ENCODE measurements at regions not wholly inside any gene's neighbourhood (a gene's known extent, or its start where the extent isn't known, plus 50 kb on each side); places are given as distances from the start of the nearest gene placed in this dataset.

DNA sequence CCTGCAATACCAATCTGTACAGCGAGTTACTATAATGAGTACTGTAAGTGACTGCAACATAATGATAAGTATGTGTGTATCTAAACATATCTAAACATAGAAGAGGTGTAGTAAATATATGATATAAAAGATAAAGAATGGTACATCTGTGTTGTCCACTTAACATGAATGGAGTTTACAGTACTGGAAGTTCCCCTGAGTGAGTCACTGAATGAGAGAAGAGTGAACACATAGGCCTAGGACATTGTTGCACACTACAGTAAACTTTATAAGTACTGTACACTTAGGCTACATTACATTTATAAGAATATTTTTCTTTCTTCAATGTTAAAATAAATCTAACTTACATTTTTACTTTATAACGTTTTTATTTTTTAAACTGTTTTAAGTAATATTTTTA lies 380.4 kb downstream of the MMUT start:
- DNase-seq: no peak
- H3K9me3 ChIP-seq (ENCODE audit: low read length): no peaks in the 10 kb centered on the region
- peaks cover 4 to 23% (median 16%) of the 10 kb centered on the region in 5 donors for H3K9me3 Mint-ChIP-seq
- H3K36me3 Mint-ChIP-seq: peaks cover 0 to 3% (median 0%) of the 10 kb centered on the region in 3 donors
- H3K27me3 ChIP-seq (ENCODE audit: insufficient read depth, low read length, poor library complexity, severe bottlenecking): no peaks in the 10 kb centered on the region
- H3K4me3 ChIP-seq (ENCODE audit: low read length): no peak overlapping the region
- H3K27me3 Mint-ChIP-seq: peaks cover 0 to 1% of the 10 kb centered on the region in 2 donors
- H3K4me1 Mint-ChIP-seq: no peaks in the 10 kb centered on the region
- H3K27ac Mint-ChIP-seq: no peak overlapping the region
- POLR2A ChIA-PET: no interaction called here
- no peaks in the 10 kb centered on the region for H3K36me3 ChIP-seq (ENCODE audit: insufficient read depth, low read length)
- H3K4me1 ChIP-seq (ENCODE audit: insufficient read depth, low read length): no peaks in the 10 kb centered on the region
- CTCF ChIA-PET: no interaction called here
- H3K4me3 Mint-ChIP-seq: no peak overlapping the region
- no peak overlapping the region for H3K27ac ChIP-seq (ENCODE audit: low read depth, low read length)

DNA sequence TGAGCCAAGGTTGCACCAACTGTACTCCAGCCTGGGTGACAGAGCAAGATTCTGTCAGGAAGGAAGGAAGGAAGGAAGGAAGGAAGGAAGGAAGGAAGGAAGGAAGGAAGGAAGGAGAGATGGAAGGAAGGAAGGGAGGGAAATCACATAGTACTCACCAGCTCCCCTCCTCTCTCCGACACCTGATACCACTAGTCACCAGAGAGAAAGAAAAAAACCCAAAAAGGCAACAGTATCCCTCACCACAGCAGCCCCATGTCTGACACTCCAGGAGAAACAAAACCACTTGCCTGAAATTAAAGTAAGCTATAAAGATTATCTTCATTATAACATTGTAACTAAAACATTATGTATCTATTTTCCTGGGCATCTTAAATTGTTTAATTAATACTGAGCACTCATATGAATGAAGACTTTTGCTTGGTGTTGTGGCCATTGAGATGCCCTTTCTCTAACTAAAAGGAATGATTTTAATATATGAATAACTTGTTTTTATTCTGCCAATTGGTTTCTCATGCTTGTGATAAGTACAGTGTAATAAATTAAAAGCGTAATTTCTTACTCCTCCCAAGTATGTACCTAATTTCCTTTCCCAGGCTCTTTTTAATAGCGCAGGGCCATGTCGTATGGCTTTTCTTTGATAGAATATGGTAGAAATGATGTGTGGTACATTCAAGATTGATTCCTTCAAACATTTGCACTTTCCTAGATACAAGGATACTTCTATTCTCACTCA lies 390.0 kb downstream of the MMUT start:
- H3K27me3 ChIP-seq (ENCODE audit: insufficient read depth, low read length, poor library complexity, severe bottlenecking): no peaks in the 10 kb centered on the region
- H3K9me3 Mint-ChIP-seq: peaks cover 6 to 16% (median 9%) of the 10 kb centered on the region in 5 donors
- no peaks in the 10 kb centered on the region for H3K36me3 Mint-ChIP-seq
- H3K27ac Mint-ChIP-seq: no peak overlapping the region
- H3K4me3 Mint-ChIP-seq: no peak overlapping the region
- no peak overlapping the region for H3K4me3 ChIP-seq (ENCODE audit: low read length)
- H3K4me1 Mint-ChIP-seq: no peaks in the 10 kb centered on the region
- H3K4me1 ChIP-seq (ENCODE audit: insufficient read depth, low read length): no peaks in the 10 kb centered on the region
- no peak overlapping the region for H3K27ac ChIP-seq (ENCODE audit: low read depth, low read length)
- no peaks in the 10 kb centered on the region for H3K36me3 ChIP-seq (ENCODE audit: insufficient read depth, low read length)
- no peaks in the 10 kb centered on the region for H3K9me3 ChIP-seq (ENCODE audit: low read length)
- CTCF ChIA-PET: no interaction called here
- no peak for DNase-seq
- POLR2A ChIA-PET: no interaction called here
- H3K27me3 Mint-ChIP-seq: no peaks in the 10 kb centered on the region

DNA sequence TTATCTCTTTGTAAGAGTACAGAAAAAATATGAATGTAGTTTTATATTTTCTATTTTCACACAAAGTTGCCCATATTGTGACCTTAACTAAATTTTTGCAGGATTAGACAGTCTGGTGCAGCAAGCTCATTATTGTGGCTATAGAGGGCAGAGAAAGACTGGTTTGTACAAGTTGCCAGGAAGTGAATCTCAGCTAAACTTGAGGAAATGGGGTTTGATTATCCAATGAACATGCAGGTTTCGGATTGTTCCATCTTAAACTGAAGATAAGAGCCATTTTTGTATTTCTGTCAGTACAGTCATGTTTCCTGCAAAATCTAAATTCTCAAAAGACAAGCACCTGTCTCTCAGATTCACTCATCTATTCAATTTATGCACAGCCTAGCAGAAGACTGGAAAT lies 390.9 kb downstream of the MMUT start:
- H3K4me1 Mint-ChIP-seq: no peaks in the 10 kb centered on the region
- Histone ChIP-seq H3K27ac (ENCODE audit: low read depth, low read length) (no peak overlapping the region), H3K36me3 (ENCODE audit: insufficient read depth, low read length) (no peaks in the 10 kb centered on the region), H3K9me3 (ENCODE audit: low read length) (no peaks in the 10 kb centered on the region), H3K4me1 (ENCODE audit: insufficient read depth, low read length) (no peaks in the 10 kb centered on the region), H3K27me3 (ENCODE audit: insufficient read depth, low read length, poor library complexity, severe bottlenecking) (no peaks in the 10 kb centered on the region), H3K4me3 (ENCODE audit: low read length) (no peak overlapping the region)
- H3K27ac Mint-ChIP-seq: no peak overlapping the region
- no peaks in the 10 kb centered on the region for H3K36me3 Mint-ChIP-seq
- no peaks in the 10 kb centered on the region for H3K27me3 Mint-ChIP-seq
- H3K9me3 Mint-ChIP-seq: peaks cover 4 to 12% (median 9%) of the 10 kb centered on the region in 5 donors
- ChIA-PET POLR2A (no interaction called here), CTCF (no interaction called here)
- no peak overlapping the region for H3K4me3 Mint-ChIP-seq
- no peak for DNase-seq

DNA sequence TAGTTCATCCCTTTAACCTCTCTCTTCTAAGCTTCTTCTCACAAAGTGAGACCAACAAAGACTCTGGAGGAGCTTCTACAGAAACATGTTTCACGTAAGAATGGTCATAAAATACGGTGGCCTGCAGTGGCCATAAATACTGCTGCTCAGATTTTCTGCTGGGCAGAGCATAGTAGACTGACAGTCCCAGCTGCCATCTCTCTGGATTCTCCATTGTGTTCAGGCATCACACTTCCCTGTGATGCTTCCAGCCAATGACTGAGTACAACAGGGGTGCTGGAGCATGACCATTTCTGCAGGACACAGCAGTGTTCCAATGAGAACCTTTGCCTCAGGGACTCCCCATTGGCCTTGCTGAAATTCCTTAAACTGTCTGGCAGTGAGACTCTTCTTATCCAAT lies 392.6 kb downstream of the MMUT start:
- Mint-ChIP-seq H3K9me3 (peaks cover 4 to 12% (median 8%) of the 10 kb centered on the region in 5 donors), H3K4me3 (no peak overlapping the region), H3K27ac (no peak overlapping the region), H3K4me1 (no peaks in the 10 kb centered on the region), H3K36me3 (no peaks in the 10 kb centered on the region), H3K27me3 (no peaks in the 10 kb centered on the region)
- H3K36me3 ChIP-seq (ENCODE audit: insufficient read depth, low read length): no peaks in the 10 kb centered on the region
- H3K27ac ChIP-seq (ENCODE audit: low read depth, low read length): no peak overlapping the region
- CTCF ChIA-PET: no interaction called here
- POLR2A ChIA-PET: interaction anchor here (0.7 kb wide), 1 partner anchor 14 kb away, joined by 3 read pairs; no protein-coding TSS in a partner anchor
- H3K4me3 ChIP-seq (ENCODE audit: low read length): no peak overlapping the region
- H3K9me3 ChIP-seq (ENCODE audit: low read length): no peaks in the 10 kb centered on the region
- DNase-seq: no peak
- H3K27me3 ChIP-seq (ENCODE audit: insufficient read depth, low read length, poor library complexity, severe bottlenecking): no peaks in the 10 kb centered on the region
- H3K4me1 ChIP-seq (ENCODE audit: insufficient read depth, low read length): no peaks in the 10 kb centered on the region

DNA sequence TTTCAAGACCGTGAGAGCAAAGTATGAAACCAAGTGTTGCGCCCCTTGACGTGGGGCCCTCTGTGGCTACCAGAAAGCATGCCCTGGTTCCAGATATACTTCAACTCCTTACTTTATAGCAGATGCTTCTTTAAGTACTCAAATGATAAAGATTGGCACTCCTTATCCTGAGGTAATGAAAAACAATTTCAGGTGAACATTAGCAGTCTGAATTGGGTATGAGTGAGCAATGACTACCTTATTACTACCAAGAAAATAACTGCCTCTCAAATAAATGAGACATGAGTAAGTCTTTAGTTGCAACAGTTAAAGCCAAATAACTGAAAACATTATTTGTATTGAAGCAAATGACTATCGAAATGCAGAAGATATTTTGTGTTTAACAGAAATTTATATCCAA lies 408.7 kb downstream of the MMUT start:
- H3K36me3 ChIP-seq (ENCODE audit: insufficient read depth, low read length): no peaks in the 10 kb centered on the region

DNA sequence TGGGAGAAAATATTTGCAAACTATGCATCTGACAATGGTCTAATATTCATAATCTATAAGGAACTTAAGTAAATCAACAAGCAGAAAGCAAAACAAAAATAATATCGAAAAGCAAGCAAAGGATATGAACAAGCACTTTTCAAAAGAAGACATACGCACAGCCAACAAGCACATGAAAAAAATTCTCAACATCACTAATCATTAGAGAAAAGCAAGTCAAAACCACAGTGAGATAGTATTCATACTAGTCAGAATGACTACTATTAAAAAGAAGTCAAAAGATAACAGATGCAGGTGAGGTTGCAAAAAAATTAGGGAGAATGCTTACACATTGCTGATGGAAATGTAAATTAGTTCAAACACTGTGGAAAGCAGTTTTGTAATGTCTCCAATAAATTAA lies 410.2 kb downstream of the MMUT start:
- Histone ChIP-seq H3K27ac (ENCODE audit: low read depth, low read length) (no peak overlapping the region), H3K36me3 (ENCODE audit: insufficient read depth, low read length) (no peaks in the 10 kb centered on the region), H3K9me3 (ENCODE audit: low read length) (no peaks in the 10 kb centered on the region), H3K4me3 (ENCODE audit: low read length) (no peak overlapping the region), H3K4me1 (ENCODE audit: insufficient read depth, low read length) (no peaks in the 10 kb centered on the region), H3K27me3 (ENCODE audit: insufficient read depth, low read length, poor library complexity, severe bottlenecking) (no peaks in the 10 kb centered on the region)
- DNase-seq: no peak
- Mint-ChIP-seq H3K4me3 (no peak overlapping the region), H3K27ac (no peak overlapping the region), H3K4me1 (no peaks in the 10 kb centered on the region), H3K9me3 (peaks cover 2 to 28% (median 17%) of the 10 kb centered on the region in 5 donors), H3K36me3 (no peaks in the 10 kb centered on the region), H3K27me3 (no peaks in the 10 kb centered on the region)
- ChIA-PET CTCF (no interaction called here), POLR2A (no interaction called here)

More for the DNA sequence above, 408.7 kb downstream of the MMUT start:
- no peaks in the 10 kb centered on the region for H3K4me1 Mint-ChIP-seq
- no peaks in the 10 kb centered on the region for H3K27me3 Mint-ChIP-seq
- H3K27ac Mint-ChIP-seq: no peak overlapping the region
- POLR2A ChIA-PET: no interaction called here
- CTCF ChIA-PET: no interaction called here
- no peaks in the 10 kb centered on the region for H3K36me3 Mint-ChIP-seq
- H3K9me3 ChIP-seq (ENCODE audit: low read length): no peaks in the 10 kb centered on the region
- H3K27ac ChIP-seq (ENCODE audit: low read depth, low read length): no peak overlapping the region
- no peaks in the 10 kb centered on the region for H3K27me3 ChIP-seq (ENCODE audit: insufficient read depth, low read length, poor library complexity, severe bottlenecking)
- DNase-seq: no peak
- H3K4me3 ChIP-seq (ENCODE audit: low read length): no peak overlapping the region
- no peaks in the 10 kb centered on the region for H3K4me1 ChIP-seq (ENCODE audit: insufficient read depth, low read length)
- H3K4me3 Mint-ChIP-seq: no peak overlapping the region
- peaks cover 2 to 20% (median 14%) of the 10 kb centered on the region in 5 donors for H3K9me3 Mint-ChIP-seq

DNA sequence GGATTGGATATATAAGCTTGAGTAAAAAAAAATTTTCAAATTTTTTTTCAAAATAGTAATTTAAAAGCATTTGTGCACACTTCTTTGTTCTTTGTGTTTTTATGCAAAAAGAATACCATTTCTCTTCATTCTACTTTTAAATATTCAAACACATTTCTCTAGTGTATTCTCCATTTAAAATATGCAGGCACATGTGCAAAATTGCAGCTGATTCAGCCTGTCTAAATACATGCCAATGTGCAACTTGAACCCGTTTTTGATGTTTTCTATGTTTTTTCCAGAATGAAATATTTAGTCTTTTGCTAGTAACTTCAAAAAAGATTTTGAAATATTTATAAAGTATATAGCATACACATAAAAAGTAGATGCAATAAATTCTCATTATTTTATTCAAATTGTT lies 411.8 kb downstream of the MMUT start:
- Mint-ChIP-seq H3K27ac (no peak overlapping the region), H3K36me3 (no peaks in the 10 kb centered on the region), H3K27me3 (no peaks in the 10 kb centered on the region), H3K4me1 (no peaks in the 10 kb centered on the region), H3K9me3 (peaks cover 4 to 28% (median 18%) of the 10 kb centered on the region in 5 donors), H3K4me3 (no peak overlapping the region)
- Histone ChIP-seq H3K4me3 (ENCODE audit: low read length) (no peak overlapping the region), H3K27me3 (ENCODE audit: insufficient read depth, low read length, poor library complexity, severe bottlenecking) (no peaks in the 10 kb centered on the region), H3K9me3 (ENCODE audit: low read length) (no peaks in the 10 kb centered on the region), H3K4me1 (ENCODE audit: insufficient read depth, low read length) (no peaks in the 10 kb centered on the region), H3K27ac (ENCODE audit: low read depth, low read length) (no peak overlapping the region), H3K36me3 (ENCODE audit: insufficient read depth, low read length) (no peaks in the 10 kb centered on the region)
- ChIA-PET CTCF (no interaction called here), POLR2A (no interaction called here)
- DNase-seq: no peak

DNA sequence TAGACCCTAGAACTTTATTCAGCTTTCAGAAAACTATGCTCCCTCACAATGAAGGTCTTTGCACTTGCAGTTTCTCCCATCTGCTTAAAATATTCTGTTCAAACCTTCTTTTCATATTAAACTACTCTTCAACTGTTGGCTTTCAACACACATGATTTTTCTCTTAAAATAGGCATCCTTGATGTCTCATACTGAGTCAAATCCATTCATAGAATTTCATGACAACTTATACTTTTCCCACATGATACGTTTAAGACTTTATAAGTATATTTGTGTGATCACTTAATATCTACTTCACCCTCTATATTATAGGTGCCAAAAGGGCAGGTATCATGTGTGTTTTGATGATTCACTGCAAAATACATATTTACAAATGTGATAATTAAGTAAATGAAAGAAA lies 412.5 kb downstream of the MMUT start:
- Histone ChIP-seq H3K4me1 (ENCODE audit: insufficient read depth, low read length) (no peaks in the 10 kb centered on the region), H3K27me3 (ENCODE audit: insufficient read depth, low read length, poor library complexity, severe bottlenecking) (no peaks in the 10 kb centered on the region), H3K9me3 (ENCODE audit: low read length) (no peaks in the 10 kb centered on the region), H3K36me3 (ENCODE audit: insufficient read depth, low read length) (no peaks in the 10 kb centered on the region), H3K4me3 (ENCODE audit: low read length) (no peak overlapping the region), H3K27ac (ENCODE audit: low read depth, low read length) (no peak overlapping the region)
- H3K27me3 Mint-ChIP-seq: no peaks in the 10 kb centered on the region
- peaks cover 4 to 30% (median 13%) of the 10 kb centered on the region in 5 donors for H3K9me3 Mint-ChIP-seq
- no peak for DNase-seq
- H3K36me3 Mint-ChIP-seq: no peaks in the 10 kb centered on the region
- ChIA-PET POLR2A (no interaction called here), CTCF (no interaction called here)
- no peak overlapping the region for H3K4me3 Mint-ChIP-seq
- H3K4me1 Mint-ChIP-seq: no peaks in the 10 kb centered on the region
- H3K27ac Mint-ChIP-seq: no peak overlapping the region

All from CD8-positive, alpha-beta memory T cell (primary cell).